DOHH2 (cell line): ENCODE measurements at regions not wholly inside any gene's neighbourhood (a gene's known extent, or its start where the extent isn't known, plus 50 kb on each side); places are given as distances from the start of the nearest gene placed in this dataset.

ENCODE experiments used
- EZH2phosphoT487 ChIP-seq: fragments of 200-600 bp; sonication (generic); IDR thresholded peaks from 2 replicates; pipeline ENCODE4 v1.6.1; 2017; ENCODE audit warnings: borderline replicate concordance, mild to moderate bottlenecking, antibody characterized with exemption, low read length, moderate library complexity, mixed read lengths
- TF ChIP-seq, protein P1 (sequence below): fragments of 200-600 bp; sonication (generic); IDR thresholded peaks from one replicate; pipeline ENCODE4 v1.5.1; 2014; ENCODE audit warnings: antibody characterized with exemption, mild to moderate bottlenecking, low read depth, low read length; ENCODE audit not compliant: poor library complexity, severe bottlenecking

DNA sequence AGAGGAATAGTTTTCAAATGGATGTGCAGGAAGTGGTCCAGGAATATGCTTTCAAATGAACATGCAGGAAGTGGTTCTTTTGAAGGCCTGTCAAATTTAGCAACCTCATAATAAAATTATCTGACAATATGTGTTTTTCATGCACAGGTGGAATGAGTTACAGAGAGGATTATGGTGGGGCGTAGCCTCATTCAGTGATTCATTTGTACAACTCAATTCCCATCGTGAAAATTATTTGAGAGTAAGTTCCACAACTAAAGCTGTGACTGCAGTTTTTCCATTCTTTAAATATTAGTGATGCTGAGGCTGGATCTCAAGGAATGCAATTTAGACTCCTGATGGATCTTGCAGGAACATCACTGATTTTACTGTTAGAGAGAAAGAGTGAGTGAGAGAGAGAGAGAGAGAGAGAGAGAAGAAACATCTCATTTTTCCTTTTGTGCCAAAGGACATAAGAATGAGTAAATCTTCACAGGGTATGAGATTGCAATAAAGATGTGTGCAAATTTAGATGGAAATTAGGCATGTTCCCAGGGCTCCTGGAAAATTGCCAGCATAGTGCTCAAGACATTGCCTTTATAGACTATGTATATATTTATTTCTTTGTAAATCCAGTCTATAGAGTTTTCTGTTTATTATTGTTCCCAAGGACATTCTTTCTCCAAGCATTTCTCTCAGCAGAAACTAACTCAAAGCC, 394.9 kb upstream of the ZEB2 start:
- TF ChIP-seq, protein P1, sequence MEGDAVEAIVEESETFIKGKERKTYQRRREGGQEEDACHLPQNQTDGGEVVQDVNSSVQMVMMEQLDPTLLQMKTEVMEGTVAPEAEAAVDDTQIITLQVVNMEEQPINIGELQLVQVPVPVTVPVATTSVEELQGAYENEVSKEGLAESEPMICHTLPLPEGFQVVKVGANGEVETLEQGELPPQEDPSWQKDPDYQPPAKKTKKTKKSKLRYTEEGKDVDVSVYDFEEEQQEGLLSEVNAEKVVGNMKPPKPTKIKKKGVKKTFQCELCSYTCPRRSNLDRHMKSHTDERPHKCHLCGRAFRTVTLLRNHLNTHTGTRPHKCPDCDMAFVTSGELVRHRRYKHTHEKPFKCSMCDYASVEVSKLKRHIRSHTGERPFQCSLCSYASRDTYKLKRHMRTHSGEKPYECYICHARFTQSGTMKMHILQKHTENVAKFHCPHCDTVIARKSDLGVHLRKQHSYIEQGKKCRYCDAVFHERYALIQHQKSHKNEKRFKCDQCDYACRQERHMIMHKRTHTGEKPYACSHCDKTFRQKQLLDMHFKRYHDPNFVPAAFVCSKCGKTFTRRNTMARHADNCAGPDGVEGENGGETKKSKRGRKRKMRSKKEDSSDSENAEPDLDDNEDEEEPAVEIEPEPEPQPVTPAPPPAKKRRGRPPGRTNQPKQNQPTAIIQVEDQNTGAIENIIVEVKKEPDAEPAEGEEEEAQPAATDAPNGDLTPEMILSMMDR, result no peak
- no peak for TF ChIP-seq EZH2phosphoT487
